ENCODE measurements at regions not wholly inside any gene's neighbourhood (a gene's known extent, or its start where the extent isn't known, plus 50 kb on each side); places are given as distances from the start of the nearest gene placed in this dataset.

GRCh38 chr6:101125380-101125971, 244.3 kb upstream of the ASCC3 start:
- TF ChIP-seq, protein P1, sequence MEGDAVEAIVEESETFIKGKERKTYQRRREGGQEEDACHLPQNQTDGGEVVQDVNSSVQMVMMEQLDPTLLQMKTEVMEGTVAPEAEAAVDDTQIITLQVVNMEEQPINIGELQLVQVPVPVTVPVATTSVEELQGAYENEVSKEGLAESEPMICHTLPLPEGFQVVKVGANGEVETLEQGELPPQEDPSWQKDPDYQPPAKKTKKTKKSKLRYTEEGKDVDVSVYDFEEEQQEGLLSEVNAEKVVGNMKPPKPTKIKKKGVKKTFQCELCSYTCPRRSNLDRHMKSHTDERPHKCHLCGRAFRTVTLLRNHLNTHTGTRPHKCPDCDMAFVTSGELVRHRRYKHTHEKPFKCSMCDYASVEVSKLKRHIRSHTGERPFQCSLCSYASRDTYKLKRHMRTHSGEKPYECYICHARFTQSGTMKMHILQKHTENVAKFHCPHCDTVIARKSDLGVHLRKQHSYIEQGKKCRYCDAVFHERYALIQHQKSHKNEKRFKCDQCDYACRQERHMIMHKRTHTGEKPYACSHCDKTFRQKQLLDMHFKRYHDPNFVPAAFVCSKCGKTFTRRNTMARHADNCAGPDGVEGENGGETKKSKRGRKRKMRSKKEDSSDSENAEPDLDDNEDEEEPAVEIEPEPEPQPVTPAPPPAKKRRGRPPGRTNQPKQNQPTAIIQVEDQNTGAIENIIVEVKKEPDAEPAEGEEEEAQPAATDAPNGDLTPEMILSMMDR (IDR thresholded peaks at IDR 0.05; ENCODE audit: insufficient read depth in 1 of 2, low read depth in 1 of 2, low read length in 1 of 2, severe bottlenecking in 1 of 2, unreplicated experiment in 1 of 2): no peak
- no peaks in the 10 kb centered on the region for H3K27me3 Mint-ChIP-seq (ENCODE audit: insufficient read depth, unreplicated experiment)
- intact Hi-C loops (cut with micrococcal nuclease; ENCODE audit: unreplicated experiment): no loop called here
- Histone ChIP-seq H3K4me3 (ENCODE audit: low read depth, low read length) (no peak overlapping the region), H3K4me1 (no peaks in the 10 kb centered on the region), H3K36me3 (ENCODE audit: control insufficient read depth, insufficient read depth, low read length) (no peaks in the 10 kb centered on the region), H3K9me3 (no peaks in the 10 kb centered on the region), H3K27me3 (replicated peaks; ENCODE audit: control insufficient read depth, insufficient read depth, low read length) (no peaks in the 10 kb centered on the region)
- no peak for DNase-seq
- POLR2A ChIA-PET: no interaction called here
- no TSS peak for BruUV-seq (replicated peaks)
- H3K36me3 Mint-ChIP-seq (ENCODE audit: insufficient read depth, unreplicated experiment): no peaks in the 10 kb centered on the region
- no peak overlapping the region for H3K27ac Mint-ChIP-seq (ENCODE audit: unreplicated experiment)
- H3K4me3 Mint-ChIP-seq (ENCODE audit: unreplicated experiment): no peak overlapping the region
- H3K4me1 Mint-ChIP-seq (ENCODE audit: low read depth, unreplicated experiment): no peaks in the 10 kb centered on the region
- CTCF ChIA-PET: no interaction called here
- H3K9me3 Mint-ChIP-seq (ENCODE audit: unreplicated experiment): no peaks in the 10 kb centered on the region

DNA sequence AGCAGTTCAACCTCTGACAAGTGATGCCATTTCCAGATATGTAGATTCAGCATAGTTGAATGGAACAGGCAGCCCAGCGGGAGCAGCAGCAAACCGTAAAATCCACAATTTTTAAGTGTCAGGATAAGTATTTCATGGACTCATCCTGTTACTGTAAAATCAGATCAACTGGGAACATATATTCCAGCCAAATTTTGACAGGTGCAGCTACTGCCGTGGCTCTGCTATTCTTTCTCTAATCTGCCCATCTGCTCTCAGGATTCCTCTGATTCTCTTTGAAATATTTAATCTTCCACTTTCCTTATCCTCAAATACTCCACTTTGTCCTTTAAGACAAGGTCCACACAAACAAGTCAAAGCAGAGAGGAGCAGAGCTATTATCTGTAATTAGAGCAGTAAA, 245.4 kb upstream of the ASCC3 start:
- BruUV-seq (replicated peaks): no TSS peak

GRCh38 chr6:101129851-101130250, 248.7 kb upstream of the ASCC3 start:
- no peaks in the 10 kb centered on the region for H3K4me1 ChIP-seq
- H3K9me3 ChIP-seq: no peaks in the 10 kb centered on the region
- POLR2A ChIA-PET: no interaction called here
- no peaks in the 10 kb centered on the region for H3K36me3 ChIP-seq (ENCODE audit: control insufficient read depth, insufficient read depth, low read length)
- H3K27ac Mint-ChIP-seq (ENCODE audit: unreplicated experiment): no peak overlapping the region
- no peak overlapping the region for H3K4me3 ChIP-seq (ENCODE audit: low read depth, low read length)
- no peaks in the 10 kb centered on the region for H3K9me3 Mint-ChIP-seq (ENCODE audit: unreplicated experiment)
- no peak overlapping the region for H3K4me3 Mint-ChIP-seq (ENCODE audit: unreplicated experiment)
- CTCF ChIA-PET: no interaction called here
- no peaks in the 10 kb centered on the region for H3K27me3 ChIP-seq (replicated peaks; ENCODE audit: control insufficient read depth, insufficient read depth, low read length)
- intact Hi-C loops (cut with micrococcal nuclease; ENCODE audit: unreplicated experiment): no loop called here
- no peaks in the 10 kb centered on the region for H3K36me3 Mint-ChIP-seq (ENCODE audit: insufficient read depth, unreplicated experiment)
- no peaks in the 10 kb centered on the region for H3K27me3 Mint-ChIP-seq (ENCODE audit: insufficient read depth, unreplicated experiment)
- TF ChIP-seq, protein P1 (IDR thresholded peaks at IDR 0.05; ENCODE audit: insufficient read depth in 1 of 2, low read depth in 1 of 2, low read length in 1 of 2, severe bottlenecking in 1 of 2, unreplicated experiment in 1 of 2): no peak
- DNase-seq: no peak
- no peaks in the 10 kb centered on the region for H3K4me1 Mint-ChIP-seq (ENCODE audit: low read depth, unreplicated experiment)
- no TSS peak for BruUV-seq (replicated peaks)

More for the DNA sequence above, 245.4 kb upstream of the ASCC3 start:
- Mint-ChIP-seq H3K27ac (ENCODE audit: unreplicated experiment) (no peak overlapping the region), H3K9me3 (ENCODE audit: unreplicated experiment) (no peaks in the 10 kb centered on the region), H3K4me1 (ENCODE audit: low read depth, unreplicated experiment) (no peaks in the 10 kb centered on the region), H3K36me3 (ENCODE audit: insufficient read depth, unreplicated experiment) (no peaks in the 10 kb centered on the region), H3K27me3 (ENCODE audit: insufficient read depth, unreplicated experiment) (no peaks in the 10 kb centered on the region), H3K4me3 (ENCODE audit: unreplicated experiment) (no peak overlapping the region)
- ChIA-PET CTCF (no interaction called here), POLR2A (no interaction called here)
- no peak overlapping the region for H3K4me3 ChIP-seq (ENCODE audit: low read depth, low read length)
- no peaks in the 10 kb centered on the region for H3K9me3 ChIP-seq
- intact Hi-C loops (cut with micrococcal nuclease; ENCODE audit: unreplicated experiment): no loop called here
- TF ChIP-seq, protein P1 (IDR thresholded peaks at IDR 0.05; ENCODE audit: insufficient read depth in 1 of 2, low read depth in 1 of 2, low read length in 1 of 2, severe bottlenecking in 1 of 2, unreplicated experiment in 1 of 2): no peak
- H3K27me3 ChIP-seq (replicated peaks; ENCODE audit: control insufficient read depth, insufficient read depth, low read length): no peaks in the 10 kb centered on the region
- no peak for DNase-seq
- H3K36me3 ChIP-seq (ENCODE audit: control insufficient read depth, insufficient read depth, low read length): no peaks in the 10 kb centered on the region
- no peaks in the 10 kb centered on the region for H3K4me1 ChIP-seq

All from Caco-2 (cell line).